CD4-positive, alpha-beta T cell treated with Interleukin-17A for 1 hour (primary cell): ENCODE measurements at regions not wholly inside any gene's neighbourhood (a gene's known extent, or its start where the extent isn't known, plus 50 kb on each side); places are given as distances from the start of the nearest gene placed in this dataset.
"Not testable (repeated sequence)": the region's sequence is repeated elsewhere in the genome, so short reads cannot be mapped to it uniquely, and the experiment has no call there.

Experiments
- DNase-seq: peaks from one replicate; pipeline ENCODE4 v3.0.0-alpha.2; 2020

- DNase-seq: no peak
Measured at GRCh38 chr17:71769850-71770249, 351.0 kb upstream of the SOX9 start.

- DNase-seq: no peak
Measured at GRCh38 chr17:71777048-71777640, 343.7 kb upstream of the SOX9 start.

- DNase-seq: no peak
Measured at GRCh38 chr17:71779482-71779881, 341.3 kb upstream of the SOX9 start.

DNA sequence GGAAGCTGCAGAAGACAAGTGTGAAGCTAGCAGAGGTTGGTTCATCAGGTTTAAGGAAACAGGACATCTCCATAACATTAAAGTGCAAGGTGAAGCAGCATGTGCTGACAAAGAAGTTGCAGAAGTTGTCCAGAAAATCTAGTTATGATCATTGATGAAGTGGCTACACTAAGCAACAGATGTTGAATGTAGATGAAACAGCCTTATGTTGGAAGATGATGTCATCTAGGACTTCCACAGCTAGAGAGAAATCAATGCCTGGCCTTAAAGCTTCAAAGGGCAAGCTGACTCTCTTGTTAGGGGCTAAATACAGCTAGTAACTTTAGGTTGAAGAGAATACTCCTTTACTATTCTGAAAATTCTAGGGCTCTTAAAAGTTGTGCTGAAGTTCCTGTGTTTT, 340.2 kb upstream of the SOX9 start:
- DNase-seq: no peak

GRCh38 chr17:71782021-71782420, 338.8 kb upstream of the SOX9 start:
- not testable (repeated sequence) for DNase-seq

GRCh38 chr17:71790791-71791190, 330.0 kb upstream of the SOX9 start:
- DNase-seq: no peak

GRCh38 chr17:71791311-71791710, 329.5 kb upstream of the SOX9 start:
- no peak for DNase-seq

DNA sequence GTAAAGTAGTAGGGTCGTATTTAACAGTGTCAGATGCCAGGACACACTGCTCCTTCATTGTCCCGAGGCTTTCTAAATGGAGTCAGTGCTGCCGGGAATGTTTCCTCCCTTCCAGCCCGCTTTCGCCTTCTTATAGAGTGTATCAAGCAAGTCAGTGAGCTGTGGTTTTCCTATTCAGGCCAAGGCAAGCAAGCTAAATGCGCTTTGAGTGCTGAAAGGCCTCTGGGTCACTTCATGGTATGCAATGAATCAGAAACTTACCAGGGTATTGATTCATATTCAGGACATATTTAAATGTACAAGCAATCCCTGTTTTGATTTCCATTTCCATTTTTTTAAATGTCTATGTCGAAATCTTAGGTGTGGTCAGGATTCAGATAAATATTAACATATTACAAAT, 327.9 kb upstream of the SOX9 start:
- DNase-seq: no peak

DNA sequence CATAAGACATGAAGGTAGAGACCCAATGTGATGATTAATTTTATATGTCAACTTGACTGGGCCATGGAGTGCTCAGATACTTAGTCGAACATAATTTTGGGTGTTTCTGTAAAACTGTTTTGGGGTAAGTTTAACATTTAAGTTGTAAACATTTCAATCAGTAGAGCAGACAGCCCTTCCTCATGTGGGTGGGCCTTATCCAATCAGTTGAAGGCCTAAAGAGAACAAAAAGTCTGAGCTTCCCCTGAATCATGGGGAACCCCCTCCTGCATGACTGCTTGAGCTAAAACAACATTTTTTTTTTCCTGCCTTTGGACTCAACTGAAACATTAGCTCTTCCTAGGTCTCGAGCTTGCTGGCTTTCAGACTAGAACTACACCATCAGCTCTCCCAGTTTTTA, 327.3 kb upstream of the SOX9 start:
- no peak for DNase-seq

GRCh38 chr17:71798701-71799100, 322.1 kb upstream of the SOX9 start:
- DNase-seq: no peak

- no peak for DNase-seq
Measured at GRCh38 chr17:71799657-71800056, 321.2 kb upstream of the SOX9 start.

- no peak for DNase-seq
Measured at GRCh38 chr17:71801301-71801700, 319.5 kb upstream of the SOX9 start.

- no peak for DNase-seq
Measured at GRCh38 chr17:71802663-71803062, 318.2 kb upstream of the SOX9 start.

DNA sequence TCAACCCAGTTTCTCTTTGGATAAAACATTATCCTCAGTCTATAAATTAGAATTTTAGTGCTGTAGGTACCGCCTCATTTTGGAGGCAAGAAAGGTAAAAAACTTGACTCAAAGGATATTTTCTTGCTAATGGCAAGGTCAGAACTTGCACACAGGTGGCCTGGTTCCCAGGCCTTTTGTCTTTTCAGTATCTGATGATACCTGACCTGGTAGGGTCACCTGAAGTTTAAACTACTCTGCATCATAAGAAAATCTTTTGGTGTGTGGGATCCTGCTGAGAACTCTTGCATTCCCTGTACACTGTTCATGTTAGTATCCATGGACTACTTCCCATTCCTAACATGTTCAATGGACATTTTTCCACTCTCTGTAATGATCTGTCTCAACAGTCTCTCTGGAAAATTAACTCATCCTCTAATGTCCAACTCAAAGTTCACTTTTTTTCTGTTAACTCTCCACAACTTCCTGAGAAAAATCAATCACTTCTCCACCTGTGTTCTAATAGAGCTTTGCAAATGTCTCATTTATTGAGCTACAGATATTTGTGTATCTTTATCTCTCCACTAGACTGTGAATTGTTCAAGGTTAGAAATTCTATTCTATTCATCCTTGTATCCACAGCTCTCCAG, 317.1 kb upstream of the SOX9 start:
- DNase-seq: no peak

DNA sequence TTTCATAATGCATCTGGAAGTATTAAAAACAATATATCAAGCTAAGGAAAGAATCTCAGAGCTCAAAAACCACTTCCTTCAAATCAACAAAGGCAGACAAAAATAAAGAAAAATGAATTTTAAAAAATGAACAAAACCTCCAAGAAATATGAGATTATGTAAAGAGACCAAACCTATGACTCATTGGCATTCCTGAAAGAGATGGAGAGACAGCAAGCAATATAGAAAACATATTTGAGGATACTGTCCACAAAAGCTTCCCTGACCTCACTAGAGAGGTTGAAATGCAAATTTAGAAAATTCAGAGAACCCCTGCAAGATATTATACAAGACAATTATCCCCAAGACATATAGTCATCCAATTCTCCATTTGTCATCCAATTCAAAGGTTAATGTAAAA, 311.3 kb upstream of the SOX9 start:
- no peak for DNase-seq

DNA sequence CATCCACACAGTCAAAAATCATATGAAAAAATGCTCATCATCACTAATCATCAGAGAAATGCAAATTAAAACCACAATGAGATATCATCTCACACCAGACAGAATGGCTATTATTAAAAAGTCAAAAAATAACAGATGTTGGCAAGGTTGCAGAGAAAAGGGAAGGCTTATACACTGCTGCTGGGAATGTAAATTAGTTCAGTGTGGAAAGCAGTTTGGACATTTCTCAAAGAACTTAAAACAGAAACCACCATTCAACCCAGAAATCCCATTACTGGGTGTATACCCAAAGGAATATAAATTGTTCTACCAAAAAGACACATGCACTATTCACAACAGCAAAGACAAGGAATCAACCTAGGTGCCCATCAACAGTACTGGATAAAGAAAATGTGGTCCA, 307.0 kb upstream of the SOX9 start:
- not testable (repeated sequence) for DNase-seq

- no peak for DNase-seq
Measured at GRCh38 chr17:71821511-71821910, 299.3 kb upstream of the SOX9 start.

- no peak for DNase-seq
Measured at GRCh38 chr17:71824671-71825070, 296.1 kb upstream of the SOX9 start.

DNA sequence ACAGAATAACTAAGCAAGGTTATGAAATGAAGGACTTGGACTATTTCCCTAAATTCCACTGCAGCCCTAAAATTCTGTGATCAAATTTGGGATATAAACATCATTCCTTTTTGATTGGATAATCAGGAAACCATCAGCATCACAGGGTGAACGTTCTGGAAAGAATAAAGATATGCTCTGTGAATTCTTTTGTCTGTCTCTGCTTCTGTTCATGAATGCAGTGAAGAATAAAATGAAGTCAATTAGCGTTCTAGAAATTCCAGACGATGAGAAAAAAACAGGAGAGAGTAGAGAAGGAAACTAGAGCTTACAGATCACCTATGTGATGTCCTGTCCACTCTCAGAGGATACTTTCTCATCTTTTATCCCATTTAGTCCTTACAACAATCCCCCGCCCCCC, 295.1 kb upstream of the SOX9 start:
- no peak for DNase-seq

DNA sequence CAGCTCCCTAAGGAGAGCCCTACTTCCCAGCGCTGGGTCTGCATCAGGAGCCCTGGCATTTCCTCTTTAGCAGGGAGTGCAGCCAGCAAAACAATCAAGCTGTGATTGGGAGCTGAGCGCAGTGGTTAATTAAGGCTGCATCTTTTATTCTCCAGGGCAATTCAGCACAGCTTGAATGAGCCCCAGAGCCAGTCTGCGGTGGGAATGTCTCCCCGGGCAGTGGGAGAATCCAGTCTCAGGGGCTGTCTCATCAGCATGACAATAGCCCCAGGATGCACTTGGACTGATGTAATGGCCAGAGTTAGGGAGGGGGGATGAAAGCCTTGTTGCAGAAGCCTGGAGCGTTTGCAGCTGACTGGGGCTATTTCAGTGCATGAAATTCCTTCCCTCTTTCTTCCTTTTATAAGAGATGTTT, 292.6 kb upstream of the SOX9 start:
- DNase-seq: no peak

GRCh38 chr17:71830866-71831265, 290.0 kb upstream of the SOX9 start:
- DNase-seq: no peak

GRCh38 chr17:71842986-71843385, 277.8 kb upstream of the SOX9 start:
- DNase-seq: no peak

DNA sequence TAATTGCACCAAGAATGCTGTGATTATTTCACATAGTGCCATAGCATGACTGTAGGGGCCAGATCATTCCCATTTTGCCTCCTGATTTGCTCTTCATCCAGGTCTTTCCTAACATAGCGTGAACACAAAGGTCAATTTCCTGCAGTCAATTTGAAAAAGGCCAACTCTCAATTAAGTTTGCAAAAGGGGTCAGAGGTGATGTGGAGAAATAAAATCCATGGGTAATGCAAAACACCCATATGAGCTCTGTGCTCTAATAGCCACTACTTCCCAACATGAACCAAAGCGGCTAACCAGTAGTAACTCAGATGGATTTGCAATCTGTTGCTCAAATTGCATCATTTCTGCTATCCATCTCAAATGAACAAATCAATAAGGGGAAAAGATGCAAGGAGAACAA, 275.5 kb upstream of the SOX9 start:
- no peak for DNase-seq

DNA sequence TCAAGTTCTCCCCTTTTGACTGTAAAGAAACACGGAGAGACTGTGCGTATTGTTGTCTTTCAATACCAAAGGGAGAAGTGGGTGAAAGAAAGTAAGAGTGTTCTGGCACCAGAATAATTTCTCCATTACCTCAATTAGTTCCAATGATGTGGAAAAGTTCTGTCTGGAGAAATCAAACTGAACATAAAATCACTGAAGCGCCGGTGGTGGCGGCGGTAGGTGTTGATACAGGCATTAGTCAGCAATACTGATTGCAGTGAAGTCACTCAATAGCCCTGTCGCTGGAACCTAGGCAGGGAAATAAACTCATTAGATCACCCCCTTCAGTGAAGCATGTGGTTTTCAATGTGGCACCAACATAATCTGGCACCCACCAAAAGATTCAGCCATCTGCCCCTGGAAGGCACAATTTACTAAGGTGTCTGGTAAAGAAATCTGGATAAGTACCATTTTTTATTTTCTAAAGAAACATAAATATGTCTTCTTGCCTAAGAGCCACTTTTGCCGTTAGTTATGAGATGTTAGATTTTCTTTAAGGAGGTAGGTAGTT, 274.2 kb upstream of the SOX9 start:
- DNase-seq: no peak
